Body of pancreas (tissue), 4 donors: ENCODE measurements at regions not wholly inside any gene's neighbourhood (a gene's known extent, or its start where the extent isn't known, plus 50 kb on each side); places are given as distances from the start of the nearest gene placed in this dataset.
"Not testable (repeated sequence)": the region's sequence is repeated elsewhere in the genome, so short reads cannot be mapped to it uniquely, and the experiment has no call there.

Experiments used
- POLR2A ChIP-seq, 3 donors: fragments of 450-650 bp; IDR thresholded peaks; one replicate each; pipeline ENCODE4 v1.6.1; 2016; ENCODE audit warnings: antibody characterized with exemption in 3 of 3, mild to moderate bottlenecking in 2 of 3
- TF ChIP-seq, protein P1 (sequence below), 7 experiments: fragments of 450-650 bp in 4 of 7; fragments of 200-600 bp in 3 of 7; sonication (generic) in 3 of 7; IDR thresholded peaks; one replicate each; pipeline ENCODE4 v1.5.1; 2016 to 2019; ENCODE audit warnings: antibody characterized with exemption in 7 of 7

DNA sequence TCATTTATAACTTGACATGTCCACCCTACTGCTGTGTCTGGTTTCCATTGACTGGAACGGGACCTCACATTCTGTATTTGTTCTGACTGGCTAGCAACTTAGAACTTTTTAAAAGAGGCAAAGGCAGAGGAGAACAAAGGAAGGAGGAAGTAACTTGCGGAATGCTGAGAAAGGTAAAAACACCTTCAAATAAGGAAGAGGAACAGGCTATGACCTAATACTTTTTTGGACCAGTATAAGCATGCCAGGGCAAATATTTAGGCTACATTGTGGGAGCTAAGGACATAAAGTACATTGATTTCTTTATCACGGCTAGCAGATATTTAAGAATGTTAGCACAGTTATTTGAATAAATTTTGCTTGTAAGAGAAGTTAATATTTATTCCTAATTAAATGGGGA is 240.5 kb downstream of the TLR4 start:
- TF ChIP-seq, protein P1, sequence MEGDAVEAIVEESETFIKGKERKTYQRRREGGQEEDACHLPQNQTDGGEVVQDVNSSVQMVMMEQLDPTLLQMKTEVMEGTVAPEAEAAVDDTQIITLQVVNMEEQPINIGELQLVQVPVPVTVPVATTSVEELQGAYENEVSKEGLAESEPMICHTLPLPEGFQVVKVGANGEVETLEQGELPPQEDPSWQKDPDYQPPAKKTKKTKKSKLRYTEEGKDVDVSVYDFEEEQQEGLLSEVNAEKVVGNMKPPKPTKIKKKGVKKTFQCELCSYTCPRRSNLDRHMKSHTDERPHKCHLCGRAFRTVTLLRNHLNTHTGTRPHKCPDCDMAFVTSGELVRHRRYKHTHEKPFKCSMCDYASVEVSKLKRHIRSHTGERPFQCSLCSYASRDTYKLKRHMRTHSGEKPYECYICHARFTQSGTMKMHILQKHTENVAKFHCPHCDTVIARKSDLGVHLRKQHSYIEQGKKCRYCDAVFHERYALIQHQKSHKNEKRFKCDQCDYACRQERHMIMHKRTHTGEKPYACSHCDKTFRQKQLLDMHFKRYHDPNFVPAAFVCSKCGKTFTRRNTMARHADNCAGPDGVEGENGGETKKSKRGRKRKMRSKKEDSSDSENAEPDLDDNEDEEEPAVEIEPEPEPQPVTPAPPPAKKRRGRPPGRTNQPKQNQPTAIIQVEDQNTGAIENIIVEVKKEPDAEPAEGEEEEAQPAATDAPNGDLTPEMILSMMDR (IDR thresholded peaks at IDR 0.05) = not testable (repeated sequence)
- not testable (repeated sequence) for TF ChIP-seq POLR2A (IDR thresholded peaks at IDR 0.05)
